NCI-H526 (cell line): ENCODE measurements at regions not wholly inside any gene's neighbourhood (a gene's known extent, or its start where the extent isn't known, plus 50 kb on each side); places are given as distances from the start of the nearest gene placed in this dataset.

Experiments used
- DNase-seq, 2 experiments: peaks; one replicate each; lab custom pipeline; 2025; lab: John Stamatoyannopoulos, UW

- DNase-seq: no peak
These were observed 56.1 kb upstream of the ID3 start for GRCh38 chr1:23615423-23615822.

DNA sequence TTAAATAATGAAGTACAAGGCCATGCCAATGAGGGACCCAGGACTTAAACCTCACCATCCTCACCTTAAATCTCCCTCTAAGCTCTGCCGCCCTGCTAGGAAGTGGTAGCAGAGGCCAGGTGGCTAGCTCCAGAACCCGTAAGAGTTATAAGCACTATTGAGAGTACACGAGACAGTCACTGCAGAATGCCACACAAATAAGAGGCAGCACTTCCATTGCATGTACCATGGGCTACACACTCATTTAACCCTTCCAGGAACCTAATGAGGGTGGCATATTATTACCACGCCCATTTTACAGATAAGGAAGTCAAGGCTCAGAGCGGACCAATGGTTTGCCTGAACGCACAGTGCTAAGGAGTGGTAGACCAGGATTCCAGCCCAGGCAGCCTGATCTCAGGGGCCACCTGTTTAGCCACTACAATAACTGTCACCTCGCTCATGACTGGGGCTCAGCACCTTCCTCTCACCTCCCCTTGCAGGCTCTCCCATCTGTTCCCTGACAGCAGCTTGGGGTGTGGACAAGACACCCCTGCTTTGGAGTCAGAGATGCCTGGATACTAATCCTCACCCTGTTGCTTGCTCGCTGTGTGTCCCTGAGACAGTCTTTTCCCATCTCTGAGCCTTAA, 54.8 kb upstream of the ID3 start:
- DNase-seq: no peak

DNA sequence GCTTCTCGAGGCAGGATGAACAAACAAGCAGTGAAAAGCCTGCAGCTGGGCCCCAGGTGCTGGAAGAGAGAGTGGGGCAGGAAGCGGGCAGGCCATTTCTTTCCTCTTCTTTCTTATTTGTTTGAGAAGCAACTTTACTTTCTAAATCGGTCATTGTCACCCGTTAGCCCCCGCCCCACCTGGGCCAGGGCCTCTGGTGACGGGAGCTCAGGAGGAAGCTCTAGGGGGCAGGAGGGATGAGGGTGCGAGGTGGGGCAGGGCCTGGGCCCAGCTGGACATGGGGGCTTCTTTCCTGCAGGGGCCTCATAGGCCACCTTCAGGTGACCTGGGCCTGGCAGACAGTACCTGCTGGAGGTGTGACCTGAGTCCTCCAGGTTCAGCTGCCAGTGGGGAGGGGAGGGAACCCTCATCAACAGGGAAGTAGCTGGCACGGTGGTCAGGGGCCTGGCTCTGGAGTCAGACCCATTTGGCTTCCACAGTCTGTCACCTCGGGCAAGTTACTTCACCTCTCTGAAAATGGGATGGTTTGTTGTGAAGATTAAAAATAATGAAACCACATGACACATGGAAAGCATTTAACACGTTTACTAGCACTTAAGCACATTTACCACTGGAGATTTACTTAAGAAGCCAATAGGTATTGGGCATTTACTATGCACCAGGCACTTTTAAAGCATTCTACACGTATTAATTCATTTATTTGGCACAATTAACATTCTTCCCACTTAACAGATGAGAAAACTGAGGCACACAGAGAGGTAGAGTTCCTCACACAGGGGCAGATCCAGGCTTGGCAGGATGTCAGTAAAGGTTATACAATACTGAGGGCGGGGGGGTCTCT, 54.1 kb upstream of the ID3 start:
- DNase-seq: no peak

DNA sequence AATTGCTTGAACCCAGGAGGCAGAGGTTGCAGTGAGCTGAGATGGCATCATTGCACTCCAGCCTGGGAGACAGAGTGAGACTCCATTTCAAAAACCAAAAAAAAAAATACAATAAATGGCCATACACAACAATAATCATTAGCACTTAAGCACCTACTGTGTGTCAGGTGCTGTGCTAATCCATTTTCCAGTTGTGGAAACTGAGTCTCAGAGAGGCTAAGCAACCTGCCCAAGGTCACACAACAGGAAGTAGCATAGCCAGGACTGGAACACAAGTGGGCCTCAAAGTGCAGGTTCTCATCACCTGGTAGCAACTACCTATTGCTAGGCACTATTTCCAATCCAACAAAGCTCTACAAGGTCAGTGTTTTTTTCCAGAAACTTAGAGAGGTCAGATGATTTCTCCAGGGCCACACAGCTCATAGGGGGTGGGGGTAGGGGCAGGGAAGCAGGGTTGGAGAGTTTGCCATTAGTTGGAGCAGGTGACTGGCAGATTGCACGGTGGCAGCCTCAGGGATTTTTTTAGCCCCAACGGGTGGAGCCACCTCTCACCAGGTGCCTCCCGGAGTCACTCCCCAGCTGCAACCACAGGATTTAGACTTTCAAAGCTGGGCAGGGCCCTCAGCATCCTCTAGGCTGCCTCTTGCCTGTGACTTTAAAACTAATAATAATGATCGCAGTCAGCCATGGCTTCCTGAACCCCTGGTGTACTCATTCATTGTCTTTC, 52.5 kb upstream of the ID3 start:
- DNase-seq: peak in 1 of 2 experiments; percentile 32

DNA sequence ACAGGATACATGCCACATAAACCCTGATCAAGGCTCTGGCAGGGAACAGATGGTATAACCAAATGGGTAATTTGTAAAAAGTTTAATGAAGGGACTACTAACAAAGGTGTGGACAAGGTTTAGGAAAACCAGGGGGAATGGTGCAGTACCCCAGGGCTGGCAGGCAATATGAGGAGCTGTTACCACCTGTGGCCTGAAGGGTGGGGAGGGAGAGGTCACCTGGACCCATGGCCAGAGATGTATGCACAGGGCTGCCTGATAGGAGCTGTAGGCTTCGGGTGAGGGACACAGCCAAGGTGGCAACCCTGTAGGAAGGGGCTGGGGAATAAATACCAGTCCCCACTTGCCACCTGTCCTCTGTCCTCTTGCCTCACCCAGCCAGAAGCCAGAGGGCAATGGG, 51.4 kb upstream of the ID3 start:
- no peak for DNase-seq

- no peak for DNase-seq
These were observed 50.7 kb upstream of the ID3 start for GRCh38 chr1:23609971-23610370.
